Activated T-cell treated with anti-CD3 and anti-CD28 coated beads, Interleukin-2, amount 50 U/mL, for 72 hours (primary cell): ENCODE measurements at regions not wholly inside any gene's neighbourhood (a gene's known extent, or its start where the extent isn't known, plus 50 kb on each side); places are given as distances from the start of the nearest gene placed in this dataset.

Source experiments
- ATAC-seq, 2 donors: fragments of 150-1000 bp; cut with Tn5 transposase; replicated peaks in 1 of 2; 2 replicates each; pipeline ENCODE4 v1.10.0; 2021; ENCODE audit warnings: moderate library complexity in 2 of 2, mild to moderate bottlenecking in 1 of 2
- DNase-seq, 2 donors: peaks; one replicate each; pipeline ENCODE4 v3.0.0; 2021 to 2022; ENCODE audit warnings: mixed read lengths in 1 of 2
- H3K27ac Mint-ChIP-seq: one replicate; pipeline ENCODE4 v1.8.0; 2022; ENCODE audit warnings: mild to moderate bottlenecking, moderate library complexity, mixed read lengths
- H3K27me3 Mint-ChIP-seq: one replicate; pipeline ENCODE4 v1.8.0; 2022; ENCODE audit warnings: low read depth, mixed read lengths
- H3K36me3 Mint-ChIP-seq, 2 donors: one replicate each; pipeline ENCODE4 v1.8.0; 2022; ENCODE audit warnings: mixed read lengths in 2 of 2, mild to moderate bottlenecking in 1 of 2; ENCODE audit not compliant: insufficient read depth in 2 of 2
- H3K4me1 Mint-ChIP-seq: one replicate; pipeline ENCODE4 v1.8.0; 2022; ENCODE audit warnings: low read depth, mixed read lengths
- H3K4me3 Mint-ChIP-seq, 2 donors: one replicate each; pipeline ENCODE4 v1.8.0; 2022; ENCODE audit warnings: mild to moderate bottlenecking in 2 of 2, mixed read lengths in 2 of 2, moderate library complexity in 2 of 2
- H3K9me3 Mint-ChIP-seq, 2 donors: one replicate each; pipeline ENCODE4 v1.8.0; 2022; ENCODE audit warnings: mixed read lengths in 2 of 2

DNA sequence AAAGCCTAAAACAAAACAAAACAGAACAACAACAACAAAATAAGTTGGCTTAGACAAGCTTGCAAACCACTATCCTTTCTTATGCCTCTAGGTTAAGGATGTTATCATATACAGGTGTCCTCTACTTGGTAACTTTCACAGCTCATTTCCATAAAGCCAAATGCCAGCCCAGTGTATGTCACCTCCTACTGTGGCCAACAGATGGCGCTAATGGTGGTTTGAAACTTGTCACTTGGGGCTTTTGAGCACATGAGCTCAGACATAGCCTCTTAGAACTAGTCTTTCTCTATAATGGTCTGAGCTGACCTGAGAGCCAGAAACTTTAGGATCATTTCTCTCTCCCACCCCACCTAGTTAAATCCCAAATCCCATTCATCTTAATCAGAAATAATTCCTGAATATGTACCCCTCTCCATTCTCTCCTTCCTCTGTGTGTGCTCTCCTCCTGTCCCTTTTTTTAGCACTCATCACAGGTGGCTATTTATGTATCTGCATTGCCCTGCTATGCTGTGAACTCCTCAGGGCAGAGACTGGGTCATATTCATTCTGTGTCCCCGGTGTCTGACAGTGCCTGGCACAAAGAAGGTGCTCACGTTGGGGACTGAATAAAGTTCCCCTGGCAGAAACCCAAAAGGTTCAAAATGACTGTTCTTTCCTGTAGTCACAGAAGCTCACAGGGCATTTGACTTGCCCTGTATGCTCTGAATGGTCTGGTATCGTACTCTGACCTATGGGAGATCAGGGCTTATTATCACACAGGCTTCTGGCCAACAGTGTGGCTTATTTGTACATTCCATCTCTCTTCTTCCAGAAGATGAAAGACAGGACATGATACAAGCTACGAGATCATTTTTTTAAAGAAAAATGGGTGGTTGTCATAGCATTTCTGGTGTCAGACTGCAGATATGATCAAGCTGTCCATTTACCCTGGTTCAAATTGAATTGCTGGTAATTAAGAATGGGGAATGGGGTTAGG, 319.3 kb upstream of the AZI2 start:
- H3K4me3 Mint-ChIP-seq, result peak overlapping the region; percentile 33 to 46
- no peaks in the 10 kb centered on the region for H3K36me3 Mint-ChIP-seq
- no peaks in the 10 kb centered on the region for H3K9me3 Mint-ChIP-seq
- peak; percentile 92 to 95 for ATAC-seq
- H3K27ac Mint-ChIP-seq, result peak overlapping the region; percentile 40
- DNase-seq, result peak; percentile 42 to 62
- H3K4me1 Mint-ChIP-seq, result peaks cover 8% of the 10 kb centered on the region
- peaks cover 23% of the 10 kb centered on the region for H3K27me3 Mint-ChIP-seq

DNA sequence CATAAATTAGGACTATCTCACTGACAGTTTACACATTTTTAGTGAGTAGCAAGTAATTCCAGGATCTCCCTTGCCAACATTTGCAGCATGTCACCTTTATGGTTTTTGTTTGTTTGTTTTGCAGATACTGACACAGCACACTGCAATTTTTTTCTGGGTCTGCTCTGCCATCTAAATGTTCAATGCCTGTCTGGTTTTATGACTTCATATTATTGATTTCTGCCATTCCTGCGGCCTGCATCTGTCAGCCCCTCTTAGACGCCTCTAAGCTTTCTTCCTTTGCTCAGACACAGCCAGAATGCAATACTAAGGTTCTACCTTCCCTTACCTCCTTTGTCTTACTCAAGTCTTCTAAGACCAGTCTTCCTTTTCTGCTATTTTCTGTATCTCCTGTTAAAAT, 321.2 kb upstream of the AZI2 start:
- ATAC-seq (no peak), DNase-seq (no peak)
- H3K27me3 Mint-ChIP-seq, result peaks cover 23% of the 10 kb centered on the region
- H3K4me1 Mint-ChIP-seq, result peaks cover 8% of the 10 kb centered on the region
- H3K27ac Mint-ChIP-seq, result no peak overlapping the region
- no peaks in the 10 kb centered on the region for H3K36me3 Mint-ChIP-seq
- peaks cover 0 to 1% of the 10 kb centered on the region in 2 donors for H3K9me3 Mint-ChIP-seq
- no peak overlapping the region for H3K4me3 Mint-ChIP-seq

DNA sequence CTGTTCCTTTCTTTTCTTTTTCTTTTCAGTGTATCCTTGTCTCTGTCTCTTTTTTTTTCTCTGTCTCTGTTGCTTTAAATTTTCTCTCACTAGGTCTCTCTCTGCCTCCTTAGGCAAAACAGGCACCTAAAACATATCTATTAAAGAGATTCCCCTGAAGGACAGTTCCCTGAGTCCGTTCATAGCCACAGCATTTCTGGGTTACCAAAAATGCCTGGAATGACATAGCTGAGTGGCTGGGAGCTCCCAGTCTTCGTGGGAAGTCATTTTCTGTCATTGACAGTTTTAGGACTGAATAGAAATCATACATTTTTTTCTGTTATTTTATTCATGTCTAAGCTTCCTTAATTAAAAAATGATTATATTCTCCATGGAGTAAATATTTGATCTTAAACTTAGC, 323.8 kb upstream of the AZI2 start:
- H3K4me3 Mint-ChIP-seq, result no peak overlapping the region
- ATAC-seq (no peak), DNase-seq (no peak)
- H3K27me3 Mint-ChIP-seq, result peaks cover 23% of the 10 kb centered on the region
- no peaks in the 10 kb centered on the region for H3K36me3 Mint-ChIP-seq
- H3K9me3 Mint-ChIP-seq, result peaks cover 3 to 5% of the 10 kb centered on the region in 2 donors
- no peak overlapping the region for H3K27ac Mint-ChIP-seq
- H3K4me1 Mint-ChIP-seq, result peaks cover 8% of the 10 kb centered on the region

DNA sequence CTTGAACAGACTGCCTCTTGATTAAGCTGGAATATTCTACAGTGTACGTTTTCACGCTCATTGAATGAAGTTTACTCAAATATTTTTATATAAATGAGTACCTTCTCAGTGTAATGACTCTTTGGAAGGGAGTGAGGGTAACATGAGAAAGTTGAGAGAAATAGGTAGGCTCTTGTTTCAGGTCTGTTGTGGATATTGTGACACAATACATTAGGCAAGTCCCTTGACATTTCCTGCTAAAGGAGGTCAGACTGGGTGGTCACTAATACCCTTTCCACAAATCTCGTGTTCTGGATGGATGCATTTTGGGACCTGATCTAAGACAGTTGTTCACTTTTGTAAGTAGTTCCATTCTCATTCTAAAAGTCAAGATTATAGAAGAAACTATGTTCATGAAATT, 324.8 kb upstream of the AZI2 start:
- peaks cover under 1% of the 10 kb centered on the region for H3K4me1 Mint-ChIP-seq
- H3K27ac Mint-ChIP-seq, result no peak overlapping the region
- DNase-seq, result no peak
- peaks cover 23% of the 10 kb centered on the region for H3K27me3 Mint-ChIP-seq
- ATAC-seq, result no peak
- H3K9me3 Mint-ChIP-seq, result peaks cover 3 to 5% of the 10 kb centered on the region in 2 donors
- H3K4me3 Mint-ChIP-seq, result no peak overlapping the region
- no peaks in the 10 kb centered on the region for H3K36me3 Mint-ChIP-seq

DNA sequence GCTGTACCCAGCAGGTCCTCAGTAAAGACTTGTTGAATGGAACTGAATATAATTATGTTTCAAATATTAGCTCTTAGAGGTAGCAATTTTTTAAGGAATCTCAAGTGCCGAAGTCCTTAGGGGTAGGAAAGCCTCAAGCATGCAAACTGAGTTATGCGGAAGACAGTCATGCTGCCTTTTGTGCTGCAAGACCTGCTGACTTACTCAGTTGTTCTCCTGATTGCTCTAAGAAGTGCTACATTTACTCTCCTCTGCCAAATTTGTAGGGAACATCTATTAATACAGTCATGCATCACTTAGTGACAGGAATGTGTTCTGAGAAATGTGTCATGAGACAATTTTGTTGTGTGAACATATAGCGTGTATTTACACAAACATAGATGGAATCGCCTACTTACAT, 325.6 kb upstream of the AZI2 start:
- Mint-ChIP-seq H3K4me1 (no peaks in the 10 kb centered on the region), H3K9me3 (peaks cover 3 to 5% of the 10 kb centered on the region in 2 donors), H3K4me3 (no peak overlapping the region), H3K27me3 (peaks cover 23% of the 10 kb centered on the region), H3K36me3 (no peaks in the 10 kb centered on the region), H3K27ac (no peak overlapping the region)
- DNase-seq (no peak), ATAC-seq (no peak)

DNA sequence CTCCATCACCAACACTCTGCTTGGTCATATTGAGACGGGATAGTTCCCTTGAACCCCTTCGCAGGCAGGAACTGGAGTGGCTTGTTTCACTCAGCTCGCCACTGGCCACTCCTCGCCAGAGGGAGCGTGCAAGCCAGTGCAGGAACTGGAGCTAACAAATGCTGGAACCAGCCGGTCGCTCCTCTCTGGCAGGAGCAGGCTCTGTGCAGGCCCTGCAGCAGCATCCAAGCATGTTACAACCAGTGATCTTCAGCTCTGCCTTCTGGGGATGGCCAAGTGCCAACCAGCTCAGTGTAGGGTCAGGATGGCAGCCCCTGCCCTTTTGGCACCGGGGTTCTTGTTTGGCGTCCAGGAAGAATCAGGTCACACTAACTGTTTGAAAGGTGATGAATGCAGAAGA, 329.0 kb upstream of the AZI2 start:
- Mint-ChIP-seq H3K4me3 (no peak overlapping the region), H3K27ac (no peak overlapping the region), H3K36me3 (no peaks in the 10 kb centered on the region), H3K27me3 (peaks cover 8% of the 10 kb centered on the region), H3K9me3 (peaks cover 3 to 5% of the 10 kb centered on the region in 2 donors), H3K4me1 (no peaks in the 10 kb centered on the region)
- no peak for ATAC-seq
- DNase-seq, result no peak

DNA sequence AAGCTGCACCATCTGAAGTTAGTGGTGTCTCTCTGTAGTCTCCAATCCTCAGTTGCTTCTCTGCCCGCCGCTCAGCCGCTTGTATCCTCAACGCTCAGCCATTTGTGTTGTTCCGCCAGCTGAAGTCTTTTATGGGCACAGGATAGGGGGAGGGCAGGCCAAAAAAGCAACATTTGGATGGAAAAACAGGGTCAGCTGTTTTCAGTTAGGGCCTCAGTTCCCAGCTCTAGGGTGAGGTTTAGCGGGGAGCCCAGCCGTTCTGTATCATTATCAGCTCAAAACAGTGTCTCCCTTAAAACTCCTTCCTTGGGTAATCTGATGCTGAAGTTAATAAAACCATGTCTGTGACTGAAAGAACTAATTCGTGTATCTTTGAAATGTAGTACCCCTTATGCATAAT, 329.5 kb upstream of the AZI2 start:
- H3K9me3 Mint-ChIP-seq, result peaks cover 3 to 5% of the 10 kb centered on the region in 2 donors
- no peak overlapping the region for H3K4me3 Mint-ChIP-seq

DNA sequence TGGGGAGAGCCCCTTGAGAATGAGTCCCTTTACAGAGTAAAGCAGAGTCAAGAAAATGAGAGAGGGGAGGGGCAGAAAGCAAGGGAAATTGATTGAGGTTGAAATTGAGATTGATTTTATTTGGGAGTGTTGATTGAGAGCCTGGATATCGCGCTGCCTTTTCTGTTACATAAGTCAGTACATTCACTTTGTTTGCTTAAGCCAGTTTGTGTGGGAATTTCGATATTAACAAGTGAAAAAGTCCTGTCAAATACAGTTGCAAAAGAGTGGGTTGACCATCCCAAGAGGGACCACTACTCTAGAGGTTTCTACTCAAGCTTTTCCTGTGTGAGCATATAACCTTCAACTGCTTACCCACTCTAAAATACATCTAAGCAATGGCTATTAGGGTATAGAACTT, 331.4 kb upstream of the AZI2 start:
- Mint-ChIP-seq H3K27ac (no peak overlapping the region), H3K4me3 (no peak overlapping the region), H3K4me1 (no peaks in the 10 kb centered on the region), H3K36me3 (no peaks in the 10 kb centered on the region), H3K9me3 (peaks cover 3 to 4% of the 10 kb centered on the region in 2 donors), H3K27me3 (peaks cover 20% of the 10 kb centered on the region)
- no peak for ATAC-seq
- no peak for DNase-seq

More for the DNA sequence above, 329.5 kb upstream of the AZI2 start:
- H3K27me3 Mint-ChIP-seq, result peaks cover 9% of the 10 kb centered on the region
- no peak overlapping the region for H3K27ac Mint-ChIP-seq
- no peak for ATAC-seq
- no peak for DNase-seq
- H3K36me3 Mint-ChIP-seq, result no peaks in the 10 kb centered on the region
- no peaks in the 10 kb centered on the region for H3K4me1 Mint-ChIP-seq

DNA sequence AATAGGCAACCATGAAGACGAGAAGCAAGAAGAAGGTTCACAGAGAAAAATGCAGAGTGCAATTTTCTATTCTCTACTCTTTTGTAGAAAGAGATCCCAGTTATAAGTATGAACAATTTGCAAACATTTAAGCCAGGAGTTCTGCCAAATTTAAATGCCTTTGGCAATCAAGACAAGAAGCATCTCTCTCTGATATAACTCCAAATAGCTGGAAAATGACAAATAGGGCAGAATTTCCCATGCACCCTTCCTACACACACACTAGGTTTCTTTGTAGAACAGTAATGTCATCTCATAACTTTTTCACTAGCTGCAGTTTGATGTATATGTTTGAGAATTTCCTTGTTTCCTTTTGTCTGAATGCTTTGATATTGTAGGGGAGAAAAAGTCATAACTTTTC, 333.5 kb upstream of the AZI2 start:
- Mint-ChIP-seq H3K27me3 (peaks cover 13% of the 10 kb centered on the region), H3K27ac (no peak overlapping the region), H3K4me3 (no peak overlapping the region), H3K9me3 (no peaks in the 10 kb centered on the region), H3K36me3 (no peaks in the 10 kb centered on the region), H3K4me1 (no peaks in the 10 kb centered on the region)
- DNase-seq (no peak), ATAC-seq (no peak)

DNA sequence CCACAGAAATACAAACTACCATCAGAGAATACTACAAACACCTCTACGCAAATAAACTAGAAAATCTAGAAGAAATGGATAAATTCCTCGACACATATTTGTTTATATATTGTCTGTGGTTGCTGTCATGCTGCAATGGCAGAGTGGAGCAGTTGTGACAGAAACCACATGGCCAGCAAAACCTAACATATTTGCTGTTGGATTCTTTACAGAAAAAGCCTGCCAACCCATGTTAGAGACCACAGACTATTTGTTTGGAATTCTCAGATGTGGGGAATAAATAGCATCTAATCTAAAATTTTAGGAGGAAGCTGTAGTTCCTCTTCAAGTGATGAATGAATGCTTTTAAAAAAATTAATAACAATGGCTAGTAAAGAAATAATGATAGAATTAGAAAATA, 341.6 kb upstream of the AZI2 start:
- Mint-ChIP-seq H3K27me3 (no peaks in the 10 kb centered on the region), H3K27ac (no peak overlapping the region), H3K4me3 (no peak overlapping the region), H3K9me3 (peaks cover 0 to 2% of the 10 kb centered on the region in 2 donors), H3K36me3 (no peaks in the 10 kb centered on the region), H3K4me1 (no peaks in the 10 kb centered on the region)
- no peak for DNase-seq
- no peak for ATAC-seq

DNA sequence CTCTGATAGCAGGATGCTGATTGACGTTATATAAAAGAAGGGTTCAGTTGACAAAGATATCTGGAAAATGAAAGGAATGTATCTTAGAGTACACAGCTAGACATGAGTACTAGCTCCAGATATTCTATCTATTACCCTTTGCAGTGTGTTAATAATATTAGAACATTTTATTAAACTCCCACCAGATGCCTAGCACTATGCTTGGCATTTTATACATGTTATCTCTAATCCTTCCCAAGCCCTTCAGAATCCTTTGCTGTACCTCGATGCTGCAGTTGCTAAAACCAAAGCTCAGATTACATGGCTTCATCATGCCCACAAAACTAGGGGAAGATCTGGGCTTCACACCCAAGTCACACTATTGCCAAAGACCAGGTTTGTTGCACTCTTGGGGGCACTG, 350.1 kb upstream of the AZI2 start:
- H3K27me3 Mint-ChIP-seq, result no peaks in the 10 kb centered on the region
- no peak for ATAC-seq

DNA sequence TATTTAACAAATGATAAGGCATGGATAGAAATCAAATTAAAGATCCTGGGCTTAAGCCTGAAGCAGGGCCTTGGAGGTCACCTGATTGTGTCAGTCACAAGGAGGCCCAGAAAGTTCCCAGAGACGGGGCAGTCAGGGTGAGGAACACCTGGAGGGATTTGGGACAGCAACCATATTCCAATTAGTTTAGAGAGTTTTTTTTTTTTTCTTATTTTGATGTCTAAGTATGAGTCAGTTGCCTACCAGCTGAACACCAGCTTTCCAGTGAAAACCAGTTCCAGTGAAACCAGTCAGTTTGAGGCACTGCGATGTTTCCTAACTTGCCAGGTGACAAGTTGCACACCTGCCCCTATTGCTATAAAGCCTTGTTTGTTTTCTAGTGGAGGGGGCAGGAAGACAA, 350.7 kb upstream of the AZI2 start:
- H3K27ac Mint-ChIP-seq, result no peak overlapping the region
- H3K36me3 Mint-ChIP-seq, result no peaks in the 10 kb centered on the region
- H3K27me3 Mint-ChIP-seq, result no peaks in the 10 kb centered on the region
- H3K4me1 Mint-ChIP-seq, result no peaks in the 10 kb centered on the region
- no peak for DNase-seq
- ATAC-seq, result no peak
- peaks cover 2% of the 10 kb centered on the region in 2 donors for H3K9me3 Mint-ChIP-seq
- no peak overlapping the region for H3K4me3 Mint-ChIP-seq

More for the DNA sequence above, 350.1 kb upstream of the AZI2 start:
- no peak overlapping the region for H3K4me3 Mint-ChIP-seq
- no peaks in the 10 kb centered on the region for H3K4me1 Mint-ChIP-seq
- no peak overlapping the region for H3K27ac Mint-ChIP-seq
- DNase-seq, result no peak
- no peaks in the 10 kb centered on the region for H3K36me3 Mint-ChIP-seq
- H3K9me3 Mint-ChIP-seq, result peaks cover 2% of the 10 kb centered on the region in 2 donors

DNA sequence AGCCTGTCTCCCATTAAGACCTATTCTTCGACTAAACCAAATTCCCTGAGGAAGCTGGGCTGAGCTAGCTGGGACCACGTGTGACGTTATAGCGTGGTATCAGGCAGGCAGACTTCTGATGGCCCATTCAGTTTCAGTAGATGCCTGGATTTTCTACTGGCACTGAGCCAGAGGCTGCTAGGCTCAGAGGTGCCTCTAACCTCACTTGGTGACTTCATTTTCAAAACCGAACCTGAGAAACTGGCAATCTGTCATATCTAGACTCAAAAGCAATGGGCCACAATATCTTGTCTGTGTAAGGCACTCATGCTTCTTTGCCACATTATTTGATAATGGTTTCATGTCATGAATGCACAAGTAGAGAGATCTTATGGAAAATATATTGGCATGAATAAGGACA, 352.1 kb upstream of the AZI2 start:
- Mint-ChIP-seq H3K4me3 (no peak overlapping the region), H3K4me1 (no peaks in the 10 kb centered on the region), H3K27me3 (no peaks in the 10 kb centered on the region), H3K36me3 (no peaks in the 10 kb centered on the region), H3K9me3 (peaks cover 0 to 2% of the 10 kb centered on the region in 2 donors), H3K27ac (no peak overlapping the region)
- DNase-seq, result no peak
- ATAC-seq, result no peak

DNA sequence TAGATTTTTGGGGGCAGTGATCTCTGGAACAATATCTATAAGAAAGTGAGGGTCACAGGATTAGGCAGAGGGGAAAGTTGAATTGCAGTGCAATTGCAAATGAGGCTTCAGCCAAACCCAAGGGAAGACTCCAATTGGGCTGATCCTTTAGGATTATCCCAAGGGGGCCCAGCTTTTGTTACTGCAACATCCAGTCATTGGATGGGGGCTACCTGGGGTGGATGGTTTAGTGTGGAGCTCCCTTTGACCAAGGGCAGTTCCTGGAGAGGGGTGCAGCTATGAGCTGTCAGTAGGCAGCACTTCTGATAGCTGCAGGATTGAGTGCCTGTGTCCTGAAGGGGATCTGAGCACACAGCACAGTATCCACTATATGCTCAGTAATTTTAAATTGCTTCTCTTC, 355.2 kb upstream of the AZI2 start:
- DNase-seq (no peak), ATAC-seq (no peak)
- Mint-ChIP-seq H3K9me3 (peaks cover under 1 to 2% of the 10 kb centered on the region in 2 donors), H3K4me1 (no peaks in the 10 kb centered on the region), H3K27me3 (no peaks in the 10 kb centered on the region), H3K27ac (no peak overlapping the region), H3K36me3 (no peaks in the 10 kb centered on the region), H3K4me3 (no peak overlapping the region)
